HG03159 (cell line): ENCODE measurements at regions not wholly inside any gene's neighbourhood (a gene's known extent, or its start where the extent isn't known, plus 50 kb on each side); places are given as distances from the start of the nearest gene placed in this dataset.

Experiments
- ATAC-seq: cut with Tn5 transposase; IDR thresholded peaks from one replicate; pipeline ENCODE4 v1.9.1; 2021; ENCODE audit warnings: mild to moderate bottlenecking, moderate library complexity; ENCODE audit not compliant: unreplicated experiment

DNA sequence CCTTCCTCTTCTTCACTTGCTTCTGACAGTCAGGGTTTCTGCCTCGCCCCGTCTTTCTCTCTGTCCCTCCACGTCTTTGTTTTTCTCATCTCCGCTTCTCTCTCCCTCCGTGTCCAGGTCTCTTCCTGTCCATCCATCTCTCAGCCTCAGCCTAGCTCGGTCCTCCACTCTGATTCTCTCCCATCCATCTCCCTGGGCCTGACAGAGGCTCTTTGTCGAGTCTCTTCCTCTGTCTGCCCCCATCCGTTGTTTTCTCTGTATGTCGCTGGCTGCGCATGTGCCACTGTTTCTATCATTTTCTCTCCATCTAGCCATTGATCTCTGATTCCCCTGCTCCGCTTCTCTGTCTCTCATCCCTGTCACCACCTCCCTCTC lies 328.9 kb upstream of the TBX3 start:
- ATAC-seq = no peak

DNA sequence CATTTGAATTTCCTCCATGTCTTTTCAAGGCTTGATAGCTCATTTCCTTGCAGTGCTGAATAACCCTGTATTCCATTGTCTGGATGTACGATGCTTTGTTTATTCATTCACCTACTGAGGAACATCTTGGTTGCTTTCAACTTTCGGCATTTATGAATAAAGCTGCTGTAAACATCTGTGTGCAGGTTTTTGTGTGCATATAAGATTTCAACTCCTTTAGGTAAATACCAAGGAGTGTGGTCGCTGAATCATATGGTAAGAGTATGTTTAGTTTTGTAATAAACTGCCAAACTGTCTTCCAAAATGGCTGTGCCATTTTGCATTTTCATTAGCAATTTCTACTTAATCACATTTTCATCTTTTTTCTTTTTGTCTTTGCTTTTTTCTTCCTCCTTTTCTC lies 327.7 kb upstream of the TBX3 start:
- ATAC-seq = no peak

DNA sequence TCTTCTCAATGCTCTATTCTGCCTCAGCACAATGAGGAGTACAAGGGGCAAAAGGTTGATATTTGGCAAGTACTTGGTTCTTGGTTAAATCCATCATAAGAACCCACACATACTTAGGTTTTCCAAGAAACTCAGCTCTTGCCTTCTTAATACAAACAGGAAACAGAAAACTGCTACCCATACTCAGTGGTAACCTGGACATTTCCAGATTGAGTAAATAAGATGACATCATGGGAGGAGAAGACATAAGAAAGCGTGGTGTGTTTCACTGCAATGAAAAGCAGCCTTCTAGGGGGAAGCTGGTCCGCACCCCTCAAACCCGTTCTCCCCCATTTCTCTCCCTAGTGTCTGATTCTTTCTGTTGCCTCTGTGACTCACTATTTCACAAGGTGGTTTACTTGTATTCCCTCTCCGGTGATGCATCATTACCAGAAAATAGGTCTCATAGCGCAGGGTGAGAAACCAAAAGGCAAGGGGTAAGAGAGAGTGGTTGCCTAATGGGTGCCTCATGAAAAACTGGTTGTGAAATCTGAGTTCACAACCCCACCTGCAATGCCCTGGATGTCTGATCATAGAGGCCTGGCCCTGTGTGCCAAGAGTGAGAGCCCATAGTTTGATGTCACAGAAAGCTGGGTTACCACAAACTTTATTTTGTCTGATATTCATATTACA lies 326.5 kb upstream of the TBX3 start:
- ATAC-seq = no peak

DNA sequence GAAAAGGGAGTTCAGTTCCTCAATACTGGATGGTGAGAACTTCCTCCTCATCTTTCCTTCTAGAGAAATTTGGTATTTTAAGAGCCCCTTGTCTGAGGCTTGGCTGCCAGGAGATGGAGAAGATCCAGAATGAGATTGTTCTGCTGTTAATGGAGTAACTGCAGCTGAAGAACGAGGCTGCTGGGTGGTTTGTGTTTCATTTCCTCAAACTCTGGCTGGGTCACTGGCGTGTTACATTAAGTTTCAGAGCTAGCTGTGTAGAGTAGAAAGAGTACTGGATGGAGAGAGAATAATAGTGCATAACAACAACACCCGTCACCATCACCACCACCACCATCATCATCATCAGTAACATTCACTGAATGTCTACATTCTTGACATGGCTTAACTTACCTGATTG lies 325.0 kb upstream of the TBX3 start:
- peak; percentile 66 for ATAC-seq

DNA sequence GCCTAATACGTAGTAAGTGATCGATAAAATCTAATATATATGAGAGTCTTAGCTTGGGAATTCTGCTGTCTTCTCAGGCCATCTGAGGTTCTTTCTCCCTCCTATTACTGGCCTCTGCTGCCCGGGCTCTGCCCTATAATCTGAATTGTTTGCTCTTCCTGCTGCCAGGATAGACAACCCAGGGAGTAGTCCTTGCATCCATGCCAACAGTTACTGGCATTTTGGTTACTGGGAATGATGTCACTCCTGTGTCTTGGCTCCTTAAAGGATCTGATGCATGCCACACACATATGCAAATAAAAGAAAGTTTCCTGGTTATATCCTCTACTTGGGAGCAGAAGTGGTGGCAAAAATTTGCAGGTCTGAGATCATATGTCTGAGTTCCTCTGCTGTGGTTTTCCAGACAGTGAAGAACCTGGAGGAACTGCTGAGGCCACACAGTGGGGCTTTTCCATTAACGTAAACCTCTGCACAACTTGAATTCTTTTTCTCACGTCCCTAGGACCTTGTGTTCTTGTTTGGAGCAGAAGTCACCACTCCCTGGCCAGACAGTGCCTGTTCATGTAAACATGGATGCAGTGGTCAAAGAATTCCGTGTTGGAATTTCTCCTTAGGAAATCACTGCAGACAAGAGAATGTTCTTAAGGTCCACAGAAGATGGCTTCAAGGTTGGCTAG lies 320.6 kb upstream of the TBX3 start:
- no peak for ATAC-seq

DNA sequence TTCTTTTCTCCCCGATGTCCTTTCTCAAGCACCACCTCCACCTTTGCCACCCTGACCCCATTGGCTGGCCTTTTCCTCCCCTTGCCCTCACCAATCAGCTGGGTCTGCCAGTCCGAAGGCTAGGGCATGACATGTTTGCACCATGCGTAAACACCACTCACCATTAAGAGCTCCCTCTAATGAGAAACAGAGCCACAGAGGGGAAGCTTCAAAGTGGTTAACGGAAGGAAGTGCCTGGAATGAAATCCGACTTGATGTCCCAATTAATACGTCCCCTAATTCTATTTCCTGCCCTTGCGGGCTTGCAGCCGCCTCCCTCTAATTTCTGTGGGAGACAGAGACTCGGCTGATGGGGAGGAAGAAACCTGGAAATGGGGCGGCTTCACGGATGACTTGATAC lies 318.5 kb upstream of the TBX3 start:
- no peak for ATAC-seq

DNA sequence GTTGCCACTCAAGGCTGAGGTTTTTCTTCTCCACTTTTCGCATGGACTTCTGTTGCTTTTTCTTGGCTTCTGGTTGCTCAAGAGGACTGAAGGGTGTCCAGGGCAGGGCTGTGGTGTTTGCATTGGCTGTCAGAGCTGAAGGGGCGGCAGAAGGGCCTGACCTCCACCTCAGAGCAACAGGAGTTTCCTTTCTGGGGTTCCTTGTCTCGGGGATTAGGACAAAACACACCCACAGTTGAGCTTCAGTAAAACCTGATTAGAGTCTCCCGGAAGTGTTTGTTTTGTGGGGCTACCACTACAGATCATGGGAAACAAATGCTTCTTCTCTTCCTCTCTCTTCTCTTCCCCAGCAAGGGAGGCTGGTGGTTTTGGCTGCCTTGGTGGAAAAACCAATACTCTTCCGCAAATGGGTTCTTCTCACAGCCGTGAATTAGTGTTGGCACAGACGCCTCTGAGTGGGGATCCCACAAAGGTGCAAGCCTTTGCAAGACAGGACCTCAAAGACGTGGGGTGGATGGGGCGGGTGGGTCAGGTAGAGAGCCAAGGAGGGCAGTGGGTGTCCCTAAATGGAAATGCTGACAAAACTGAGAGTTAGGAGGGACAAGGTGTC lies 317.7 kb upstream of the TBX3 start:
- no peak for ATAC-seq

DNA sequence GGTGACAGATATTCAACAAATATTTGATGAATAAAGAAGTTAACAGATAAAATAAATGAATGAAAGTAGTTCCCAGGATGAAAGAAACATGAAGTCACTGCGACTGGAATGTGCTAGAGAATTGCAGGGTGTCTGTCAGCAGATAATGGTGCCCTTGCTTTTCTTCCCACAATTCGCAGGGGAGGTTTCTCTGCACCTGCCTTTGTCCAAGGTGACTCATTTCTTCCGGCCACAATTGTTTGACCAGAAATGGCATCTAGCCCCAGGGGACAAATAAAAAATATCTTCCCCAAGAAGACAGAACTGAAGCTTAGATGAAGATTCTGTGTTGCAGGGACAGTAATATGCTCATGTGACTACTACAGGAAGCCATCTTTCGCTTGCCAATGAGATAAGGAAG lies 316.1 kb upstream of the TBX3 start:
- ATAC-seq = no peak

DNA sequence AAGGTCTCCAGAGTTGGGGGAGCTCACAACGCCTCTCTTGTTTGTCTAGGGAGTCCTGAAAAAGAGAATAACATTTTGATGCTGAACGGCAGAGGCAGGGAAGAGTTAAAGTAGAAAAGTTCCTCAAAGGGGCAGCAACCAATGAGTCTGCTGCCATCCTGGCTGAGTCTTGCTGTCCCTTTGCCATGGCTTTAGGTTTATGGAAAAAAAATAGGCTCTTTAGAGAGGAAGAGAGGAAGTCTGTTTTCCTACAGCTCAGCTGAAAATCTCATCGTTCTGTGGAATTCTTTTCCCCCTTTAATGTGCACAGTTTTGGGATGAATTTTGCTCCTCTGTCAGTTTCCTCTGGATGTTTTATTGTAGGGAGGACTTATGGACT lies 314.8 kb upstream of the TBX3 start:
- ATAC-seq = no peak

DNA sequence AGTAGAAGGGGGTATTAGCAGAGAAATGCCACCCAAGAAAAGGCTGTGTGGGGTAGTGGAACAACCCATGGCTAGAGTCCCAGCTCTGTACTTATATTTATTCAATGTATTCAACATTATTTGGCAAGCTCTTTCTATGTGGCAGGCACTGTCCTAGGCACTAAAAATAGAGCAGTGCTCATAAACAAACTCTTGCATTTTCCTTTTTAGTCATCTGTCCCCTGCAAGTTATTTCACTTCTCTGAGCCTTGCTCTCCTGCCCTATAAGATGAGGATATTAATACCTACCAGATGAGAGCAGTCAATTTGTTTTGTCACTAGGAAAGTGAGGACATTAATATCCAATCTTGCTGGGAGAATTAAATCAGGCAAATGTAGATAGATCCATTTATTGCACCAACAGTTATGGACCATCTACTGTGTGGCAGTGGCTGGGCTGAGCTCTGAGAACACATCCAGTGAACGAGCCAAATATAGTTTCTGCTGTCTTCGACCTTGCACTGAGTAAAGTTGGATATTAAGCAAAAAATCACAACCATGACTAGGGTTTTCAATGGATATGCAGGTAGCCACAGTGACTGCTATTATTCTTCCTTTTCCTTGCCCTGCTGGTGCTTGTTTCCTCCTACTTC lies 314.3 kb upstream of the TBX3 start:
- no peak for ATAC-seq

DNA sequence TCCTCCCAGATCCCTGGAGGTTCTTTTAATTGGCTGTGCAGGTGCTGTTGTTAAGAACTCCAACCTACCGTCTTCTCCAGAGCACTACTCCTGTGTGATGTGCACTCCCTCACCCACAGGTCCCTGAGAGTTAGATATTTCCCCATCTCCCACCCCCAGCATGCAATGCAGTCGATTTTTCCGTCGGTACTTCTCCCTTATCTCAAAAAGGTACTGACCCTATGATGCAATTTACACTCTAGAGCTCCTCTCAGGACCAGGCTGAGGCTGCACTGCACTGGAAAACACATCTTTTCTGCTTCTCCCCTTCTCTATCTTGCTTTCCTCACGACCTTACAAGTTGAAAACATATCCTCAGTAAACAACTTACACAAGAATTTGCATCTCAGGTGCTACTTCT lies 312.4 kb upstream of the TBX3 start:
- ATAC-seq = no peak

DNA sequence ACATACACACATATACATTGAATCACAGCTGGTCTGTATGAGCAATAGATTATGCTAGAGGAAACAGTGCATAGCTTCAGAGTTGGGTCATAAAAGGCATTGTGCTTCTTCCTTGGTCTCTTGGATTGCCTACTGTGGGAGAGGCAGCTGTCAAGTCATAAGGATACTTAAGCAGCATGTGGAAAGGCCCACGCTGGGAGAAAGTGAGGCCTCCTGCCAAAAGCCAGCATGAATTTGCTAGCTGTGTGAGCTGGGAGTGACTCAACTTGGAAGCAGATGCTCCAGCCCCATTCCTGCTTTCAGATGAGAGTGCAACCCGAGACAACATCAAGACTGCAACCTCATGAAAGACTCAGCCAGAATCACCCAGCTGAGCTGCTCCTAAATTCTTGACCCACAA lies 311.9 kb upstream of the TBX3 start:
- no peak for ATAC-seq

DNA sequence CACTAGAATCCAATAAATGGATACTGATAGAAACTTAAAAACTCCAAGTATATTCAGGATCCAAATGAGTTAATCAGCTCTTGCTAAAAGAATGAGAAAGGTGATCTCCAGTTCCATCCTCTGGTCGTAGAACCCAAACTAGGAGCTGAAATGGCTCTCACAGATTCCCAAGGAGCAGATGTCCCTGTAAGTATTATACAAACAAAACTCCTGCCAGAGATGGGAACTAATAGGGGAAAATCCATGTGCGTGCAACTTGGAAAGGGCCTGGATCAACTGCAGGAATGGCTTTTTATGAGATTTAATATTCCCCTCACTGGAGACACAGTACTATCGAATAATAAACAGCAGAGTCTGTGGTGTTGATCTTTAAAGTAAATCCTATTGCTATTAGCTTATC lies 309.2 kb upstream of the TBX3 start:
- no peak for ATAC-seq

DNA sequence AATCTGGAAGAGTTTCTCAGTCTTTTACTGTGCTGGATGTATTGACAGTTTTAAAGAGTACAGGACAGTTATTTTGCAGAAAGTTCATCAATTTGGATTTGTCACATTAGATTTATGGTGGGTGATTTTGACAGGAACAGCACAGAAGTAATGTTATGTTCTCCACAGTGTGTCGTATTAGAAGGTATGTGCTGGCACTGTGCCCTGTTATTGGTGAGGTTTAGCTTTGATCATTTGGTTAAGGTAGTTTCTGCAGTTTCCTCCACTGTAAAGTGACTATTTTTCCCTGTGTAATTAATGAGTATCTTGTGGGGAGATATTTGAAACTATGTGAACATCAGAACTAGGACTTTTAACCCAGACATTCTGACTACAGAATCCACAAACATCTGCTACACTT lies 308.5 kb upstream of the TBX3 start:
- no peak for ATAC-seq

DNA sequence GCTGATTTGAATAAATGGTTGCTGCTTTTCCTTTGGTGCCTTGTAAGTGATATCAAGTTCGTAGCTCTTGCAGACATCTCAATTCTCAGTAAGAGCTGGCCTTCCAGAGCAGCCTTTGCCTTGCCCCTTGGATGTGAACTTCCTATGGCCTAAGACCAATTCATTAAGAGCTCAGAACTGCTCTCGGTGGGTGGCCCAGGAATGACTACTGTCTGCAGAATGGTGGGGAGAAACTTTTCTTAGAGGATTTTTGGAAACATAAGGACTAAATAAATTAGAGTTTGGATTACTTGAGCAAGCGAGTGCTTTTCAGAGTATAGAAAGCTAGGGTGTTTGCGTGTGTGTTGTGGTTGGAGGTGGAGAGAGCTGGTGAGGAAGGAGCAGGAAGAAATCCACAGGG lies 306.4 kb upstream of the TBX3 start:
- ATAC-seq = no peak

DNA sequence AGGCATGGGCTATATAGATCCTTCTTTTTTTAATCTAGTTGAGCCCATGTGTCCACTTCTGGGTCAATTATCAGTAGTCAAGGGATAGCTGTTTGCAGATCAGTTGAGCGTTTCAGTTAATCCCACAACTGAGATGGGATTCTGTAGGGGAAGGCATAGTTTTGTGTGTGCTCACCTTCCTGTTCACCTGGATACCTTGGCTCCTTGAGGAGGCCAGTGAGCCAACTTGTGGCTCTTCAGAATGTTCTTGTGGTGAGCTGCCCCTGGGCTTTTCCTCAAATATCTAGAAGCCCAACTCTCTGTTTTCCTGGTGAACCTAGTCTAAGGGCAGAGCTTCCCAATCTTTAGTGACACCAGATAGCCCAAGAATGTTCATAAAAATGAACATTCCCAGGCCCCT lies 302.9 kb upstream of the TBX3 start:
- ATAC-seq = no peak

DNA sequence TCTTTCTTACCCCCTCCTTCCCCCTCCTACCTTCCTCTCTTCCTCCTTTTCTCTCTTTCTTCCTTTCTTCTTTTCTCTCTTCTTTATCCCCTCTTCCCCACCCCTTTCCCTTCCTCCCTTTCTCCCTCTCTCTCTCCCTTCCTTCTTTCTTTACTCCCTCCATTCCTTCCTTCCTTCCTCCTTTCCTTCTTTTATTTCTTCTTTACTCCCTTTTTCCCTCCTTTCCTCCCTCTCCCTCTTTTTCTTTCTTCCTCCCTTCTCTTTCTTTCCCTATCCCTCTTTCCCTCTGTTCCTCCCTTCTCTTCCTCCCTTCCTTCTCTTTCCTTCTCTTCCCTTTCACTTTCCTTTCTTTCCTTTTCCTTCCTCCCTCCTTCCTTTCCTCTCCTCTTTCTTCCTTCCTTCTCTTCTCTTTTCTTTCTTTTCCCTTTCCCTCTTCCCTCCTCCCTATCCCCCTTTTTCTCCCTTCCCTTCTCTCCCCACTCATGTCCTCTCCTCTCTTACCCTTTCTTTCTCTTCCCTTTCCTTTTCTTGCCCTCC lies 302.3 kb upstream of the TBX3 start:
- no peak for ATAC-seq

DNA sequence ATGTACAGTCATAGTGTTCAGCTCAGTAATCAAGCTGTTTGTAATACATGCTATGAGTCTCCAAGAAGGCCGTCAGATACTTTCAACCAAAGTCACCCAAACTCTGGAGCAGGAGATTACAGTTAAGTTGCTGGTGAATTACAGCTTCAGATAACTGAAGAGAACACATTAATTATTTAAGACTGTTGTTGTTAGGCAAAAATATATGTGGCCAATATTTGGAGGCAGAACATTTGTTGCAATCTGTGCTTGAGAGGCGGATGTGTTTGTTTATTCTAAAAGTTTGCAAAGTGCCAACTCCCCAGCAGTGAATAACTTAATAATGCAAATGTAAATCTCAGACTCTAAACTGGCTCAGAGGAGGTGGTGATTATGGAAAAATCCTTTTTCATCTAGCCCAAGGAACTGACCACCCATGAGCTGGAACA lies 300.7 kb upstream of the TBX3 start:
- ATAC-seq = no peak

DNA sequence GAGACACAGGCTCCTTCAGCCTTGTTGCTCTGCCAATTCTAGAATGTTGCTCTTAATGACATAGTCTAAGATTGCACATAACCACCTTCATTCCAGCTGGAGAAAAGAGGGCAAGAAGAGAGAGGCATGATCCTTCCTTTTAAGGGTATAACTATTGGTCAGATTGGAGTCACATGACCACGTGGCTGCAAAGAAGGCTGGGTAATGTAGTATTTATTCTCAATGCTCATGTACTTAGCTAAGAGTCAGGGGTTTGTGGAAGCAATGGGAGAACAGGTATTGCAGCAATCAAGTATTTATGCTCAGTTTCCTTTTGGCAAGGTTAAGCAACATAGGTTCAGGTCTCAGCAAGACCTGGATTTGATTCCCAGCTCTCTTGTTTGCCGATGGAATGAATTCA lies 298.8 kb upstream of the TBX3 start:
- no peak for ATAC-seq

DNA sequence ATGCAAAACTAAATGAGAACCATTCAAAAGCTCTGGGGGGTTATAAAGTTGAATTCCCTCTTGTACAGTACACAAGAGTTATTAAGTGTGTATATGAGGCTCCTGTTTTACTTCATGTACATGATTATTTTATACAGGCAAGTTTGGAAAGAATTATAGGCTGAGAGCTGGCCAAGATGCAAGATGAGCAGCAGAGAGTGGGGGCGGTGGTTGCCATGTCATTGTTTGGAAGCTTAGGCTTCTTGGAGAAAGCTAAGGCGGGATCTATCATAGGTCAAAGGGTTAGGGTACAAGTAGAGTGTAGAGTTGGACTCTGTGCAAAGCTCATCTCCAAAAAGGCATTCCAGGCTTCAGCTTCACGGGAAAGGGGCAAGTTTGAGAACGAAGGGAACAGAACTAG lies 297.1 kb upstream of the TBX3 start:
- no peak for ATAC-seq

DNA sequence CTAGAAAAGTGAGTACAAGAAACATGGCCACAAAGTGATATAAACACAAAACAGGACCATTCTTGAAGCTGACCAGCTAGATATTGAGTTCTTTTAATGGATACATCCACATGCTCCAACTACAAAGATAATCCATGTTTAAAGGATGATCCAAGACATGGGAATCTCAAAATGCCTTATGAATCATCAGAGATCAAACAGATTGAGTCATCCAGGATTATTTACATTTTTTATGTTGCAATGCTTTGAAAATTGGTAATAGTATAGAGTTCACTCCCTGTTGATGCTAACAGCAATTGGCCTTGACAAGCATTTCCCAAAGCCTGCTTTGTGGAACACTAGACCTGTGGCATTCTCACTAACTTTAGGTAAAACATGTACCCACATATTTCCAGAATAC lies 293.0 kb upstream of the TBX3 start:
- ATAC-seq = no peak

DNA sequence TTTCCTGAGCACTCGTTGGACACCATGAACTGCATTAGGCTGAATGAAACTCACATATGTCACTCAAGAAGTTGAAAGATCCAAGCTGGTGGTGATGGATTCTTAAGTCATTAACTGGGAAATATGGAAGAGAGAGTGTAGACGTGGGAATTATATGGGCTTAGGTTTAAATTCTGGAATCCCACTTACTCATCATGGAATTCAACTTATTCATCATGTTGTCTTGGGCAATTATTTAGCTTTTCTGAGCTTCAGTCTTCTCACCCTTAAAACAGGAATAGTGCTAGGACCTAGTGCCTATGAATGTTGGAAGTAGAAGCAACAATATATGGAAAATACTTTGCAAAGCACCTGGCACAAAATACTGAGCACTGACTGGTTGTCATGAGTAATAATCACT lies 292.4 kb upstream of the TBX3 start:
- ATAC-seq = no peak
